ENCODE measurements at regions not wholly inside any gene's neighbourhood (a gene's known extent, or its start where the extent isn't known, plus 50 kb on each side); places are given as distances from the start of the nearest gene placed in this dataset.

DNA sequence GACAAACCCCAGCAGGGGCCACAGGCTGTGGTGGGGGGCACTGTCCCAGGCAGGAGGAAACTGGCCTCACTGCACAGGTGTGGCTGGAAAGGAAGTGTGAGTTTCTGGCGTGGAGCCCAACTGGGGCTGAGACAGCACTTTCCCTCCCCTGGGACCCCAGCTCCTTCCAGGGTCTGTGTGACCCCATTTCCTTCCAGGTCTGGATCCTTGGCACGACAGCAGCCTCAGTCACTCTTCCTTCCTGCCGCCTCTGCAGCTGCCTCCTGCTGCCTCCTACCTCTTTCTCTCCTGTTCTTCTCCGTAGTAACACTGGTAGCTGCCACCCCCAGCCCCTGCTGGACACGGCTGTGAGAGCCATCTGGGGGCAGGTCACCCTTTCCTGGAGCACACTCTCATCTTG lies 88.0 kb downstream of the SIK1 start:
- DNase-seq (ENCODE audit: low spot score in 2 of 2): no peak
- H3K4me3 ChIP-seq: no peak overlapping the region
- H3K36me3 ChIP-seq: no peaks in the 10 kb centered on the region
- intact Hi-C loops (cut with DNase I): no loop called here
- TF ChIP-seq, protein P1, sequence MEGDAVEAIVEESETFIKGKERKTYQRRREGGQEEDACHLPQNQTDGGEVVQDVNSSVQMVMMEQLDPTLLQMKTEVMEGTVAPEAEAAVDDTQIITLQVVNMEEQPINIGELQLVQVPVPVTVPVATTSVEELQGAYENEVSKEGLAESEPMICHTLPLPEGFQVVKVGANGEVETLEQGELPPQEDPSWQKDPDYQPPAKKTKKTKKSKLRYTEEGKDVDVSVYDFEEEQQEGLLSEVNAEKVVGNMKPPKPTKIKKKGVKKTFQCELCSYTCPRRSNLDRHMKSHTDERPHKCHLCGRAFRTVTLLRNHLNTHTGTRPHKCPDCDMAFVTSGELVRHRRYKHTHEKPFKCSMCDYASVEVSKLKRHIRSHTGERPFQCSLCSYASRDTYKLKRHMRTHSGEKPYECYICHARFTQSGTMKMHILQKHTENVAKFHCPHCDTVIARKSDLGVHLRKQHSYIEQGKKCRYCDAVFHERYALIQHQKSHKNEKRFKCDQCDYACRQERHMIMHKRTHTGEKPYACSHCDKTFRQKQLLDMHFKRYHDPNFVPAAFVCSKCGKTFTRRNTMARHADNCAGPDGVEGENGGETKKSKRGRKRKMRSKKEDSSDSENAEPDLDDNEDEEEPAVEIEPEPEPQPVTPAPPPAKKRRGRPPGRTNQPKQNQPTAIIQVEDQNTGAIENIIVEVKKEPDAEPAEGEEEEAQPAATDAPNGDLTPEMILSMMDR (IDR thresholded peaks at IDR 0.05): no peak
- H3K27ac ChIP-seq: no peak overlapping the region
- H3K4me1 ChIP-seq: no peaks in the 10 kb centered on the region
- H3K9me3 ChIP-seq: no peaks in the 10 kb centered on the region
- no peaks in the 10 kb centered on the region for H3K27me3 ChIP-seq

DNA sequence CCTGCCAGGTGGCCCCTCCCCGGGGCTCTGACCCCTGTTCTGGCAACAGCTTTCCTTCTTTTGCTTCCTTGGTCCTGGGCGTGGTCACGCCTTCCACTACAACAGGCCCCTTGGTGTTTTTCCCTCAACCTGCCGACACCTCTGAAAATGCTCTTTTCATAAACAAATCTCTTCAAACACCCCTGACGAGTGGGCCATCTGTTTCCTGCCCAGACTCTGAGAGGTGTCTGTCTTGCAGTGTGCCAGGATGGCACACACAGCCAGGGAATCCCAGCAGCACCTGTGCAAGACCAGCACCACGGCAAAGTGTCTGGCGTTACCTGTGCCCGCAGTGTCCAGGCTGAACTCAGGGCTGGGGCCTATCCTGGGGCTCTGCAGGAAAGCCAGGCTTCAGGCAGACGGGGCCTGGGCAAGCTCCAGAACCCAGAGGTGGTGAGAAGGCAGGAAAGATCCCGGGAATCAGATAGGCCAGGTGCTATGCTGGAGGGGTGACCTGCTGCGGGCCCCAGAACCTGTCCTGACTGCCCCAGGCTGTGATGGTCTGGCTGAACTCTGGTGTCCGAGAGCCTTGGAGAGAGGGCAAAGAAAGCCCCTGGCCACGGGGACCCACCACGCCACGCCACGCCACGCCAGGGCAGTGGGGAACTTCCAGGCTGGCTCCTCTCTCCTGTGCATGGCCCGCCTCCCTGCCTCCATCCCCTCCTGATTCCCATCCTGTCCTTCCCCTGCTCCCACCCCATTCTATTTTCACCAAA lies 88.9 kb downstream of the SIK1 start:
- Histone ChIP-seq H3K36me3 (no peaks in the 10 kb centered on the region), H3K27ac (no peak overlapping the region), H3K9me3 (no peaks in the 10 kb centered on the region), H3K27me3 (no peaks in the 10 kb centered on the region), H3K4me3 (no peak overlapping the region), H3K4me1 (no peaks in the 10 kb centered on the region)
- no peak for DNase-seq (ENCODE audit: low spot score in 2 of 2)
- TF ChIP-seq, protein P1 (IDR thresholded peaks at IDR 0.05): no peak
- intact Hi-C loops (cut with DNase I): no loop called here

GRCh38 chr21:43335119-43335518 lies 91.8 kb downstream of the SIK1 start:
- no peak for DNase-seq (ENCODE audit: low spot score in 2 of 2)
- Histone ChIP-seq H3K27ac (no peak overlapping the region), H3K36me3 (no peaks in the 10 kb centered on the region), H3K4me1 (no peaks in the 10 kb centered on the region), H3K27me3 (no peaks in the 10 kb centered on the region), H3K4me3 (no peak overlapping the region), H3K9me3 (no peaks in the 10 kb centered on the region)
- intact Hi-C loops (cut with DNase I): no loop called here
- TF ChIP-seq, protein P1 (IDR thresholded peaks at IDR 0.05): no peak

GRCh38 chr21:43334214-43334958 lies 92.5 kb downstream of the SIK1 start:
- intact Hi-C loops (cut with DNase I): no loop called here
- Histone ChIP-seq H3K9me3 (no peaks in the 10 kb centered on the region), H3K4me3 (no peak overlapping the region), H3K27ac (no peak overlapping the region), H3K27me3 (no peaks in the 10 kb centered on the region), H3K36me3 (no peaks in the 10 kb centered on the region), H3K4me1 (no peaks in the 10 kb centered on the region)
- DNase-seq (ENCODE audit: low spot score in 2 of 2): no peak
- TF ChIP-seq, protein P1 (IDR thresholded peaks at IDR 0.05): no peak

DNA sequence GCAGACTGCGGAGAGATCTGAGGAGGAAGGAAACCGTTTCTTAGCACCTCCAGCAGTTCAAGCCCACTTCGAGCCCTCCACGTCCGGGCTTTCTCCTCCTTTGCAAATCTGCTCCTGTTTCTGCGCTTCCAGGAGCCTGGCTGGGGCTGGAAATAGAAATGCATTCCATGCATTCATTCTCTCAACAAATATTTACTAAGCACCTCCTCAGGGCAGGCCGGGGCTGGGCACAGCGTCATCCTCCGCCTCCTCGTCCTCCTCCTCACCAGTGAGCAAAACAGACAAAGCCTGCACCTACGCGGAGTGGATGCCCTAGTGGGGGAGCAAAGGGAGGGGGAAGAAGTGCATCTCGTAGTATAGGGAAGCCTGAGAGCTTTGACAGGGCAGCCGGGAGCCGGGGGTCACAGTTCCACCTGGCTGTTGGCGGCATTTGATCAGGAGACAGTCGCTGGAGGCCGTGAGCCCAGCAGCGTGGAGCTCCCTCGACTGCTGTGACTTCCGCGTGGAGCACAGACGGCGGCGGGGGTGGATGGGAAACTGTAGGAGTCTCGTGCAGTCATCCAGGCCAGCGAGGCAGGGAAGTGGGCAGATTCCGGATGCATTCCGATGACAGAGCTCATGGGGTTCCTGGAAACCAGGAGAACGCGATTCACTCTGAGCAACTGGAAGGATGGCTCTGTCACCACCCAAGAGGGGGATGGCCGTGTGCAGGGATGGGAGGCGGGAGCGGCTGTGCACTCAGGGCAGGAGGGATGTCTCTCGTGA lies 93.5 kb downstream of the SIK1 start:
- H3K4me3 ChIP-seq: peak overlapping the region in 1 of 2 donors; percentile 31
- H3K36me3 ChIP-seq: no peaks in the 10 kb centered on the region
- TF ChIP-seq, protein P1 (IDR thresholded peaks at IDR 0.05): no peak
- no peaks in the 10 kb centered on the region for H3K9me3 ChIP-seq
- no peak overlapping the region for H3K27ac ChIP-seq
- H3K4me1 ChIP-seq: no peaks in the 10 kb centered on the region
- DNase-seq (ENCODE audit: low spot score in 2 of 2): no peak
- H3K27me3 ChIP-seq: no peaks in the 10 kb centered on the region
- intact Hi-C loops (cut with DNase I): no loop called here

All from ascending aorta (tissue), 2 donors.